ENCODE measurements at regions not wholly inside any gene's neighbourhood (a gene's known extent, or its start where the extent isn't known, plus 50 kb on each side); places are given as distances from the start of the nearest gene placed in this dataset.

GRCh38 chr5:2805080-2805479, 53.6 kb upstream of the IRX2 start:
- Histone ChIP-seq H3K4me1 (ENCODE audit: insufficient read depth, poor library complexity, severe bottlenecking) (peaks cover 8% of the 10 kb centered on the region), H3K36me3 (ENCODE audit: low read depth) (no peaks in the 10 kb centered on the region), H3K27ac (ENCODE audit: poor library complexity, severe bottlenecking) (no peak overlapping the region), H3K9me3 (ENCODE audit: severe bottlenecking) (no peaks in the 10 kb centered on the region), H3K27me3 (ENCODE audit: insufficient read depth, poor library complexity, severe bottlenecking) (no peaks in the 10 kb centered on the region), H3K4me3 (ENCODE audit: severe bottlenecking) (no peak overlapping the region)
- TF ChIP-seq CTCF (IDR thresholded peaks at IDR 0.05; ENCODE audit: poor library complexity, severe bottlenecking), result no peak
- DNase-seq (ENCODE audit: low spot score) (no peak), ATAC-seq (ENCODE audit: low read depth) (no peak)

GRCh38 chr5:2803751-2804150, 52.3 kb upstream of the IRX2 start:
- H3K4me1 ChIP-seq (ENCODE audit: insufficient read depth, poor library complexity, severe bottlenecking), result peaks cover 8% of the 10 kb centered on the region
- DNase-seq (ENCODE audit: low spot score), result no peak
- no peak for TF ChIP-seq CTCF (IDR thresholded peaks at IDR 0.05; ENCODE audit: poor library complexity, severe bottlenecking)
- no peaks in the 10 kb centered on the region for H3K27me3 ChIP-seq (ENCODE audit: insufficient read depth, poor library complexity, severe bottlenecking)
- H3K36me3 ChIP-seq (ENCODE audit: low read depth), result no peaks in the 10 kb centered on the region
- H3K4me3 ChIP-seq (ENCODE audit: severe bottlenecking), result no peak overlapping the region
- ATAC-seq (ENCODE audit: low read depth), result no peak
- H3K27ac ChIP-seq (ENCODE audit: poor library complexity, severe bottlenecking), result no peak overlapping the region
- H3K9me3 ChIP-seq (ENCODE audit: severe bottlenecking), result no peaks in the 10 kb centered on the region

- no peak for TF ChIP-seq CTCF (IDR thresholded peaks at IDR 0.05; ENCODE audit: poor library complexity, severe bottlenecking)
Observed at GRCh38 chr5:2802693-2803365, 51.4 kb upstream of the IRX2 start.

GRCh38 chr5:2801577-2802525, 50.4 kb upstream of the IRX2 start:
- Histone ChIP-seq H3K4me1 (ENCODE audit: insufficient read depth, poor library complexity, severe bottlenecking) (peaks cover 13% of the 10 kb centered on the region), H3K9me3 (ENCODE audit: severe bottlenecking) (no peaks in the 10 kb centered on the region), H3K27me3 (ENCODE audit: insufficient read depth, poor library complexity, severe bottlenecking) (no peaks in the 10 kb centered on the region), H3K4me3 (ENCODE audit: severe bottlenecking) (no peak overlapping the region), H3K27ac (ENCODE audit: poor library complexity, severe bottlenecking) (no peak overlapping the region), H3K36me3 (ENCODE audit: low read depth) (no peaks in the 10 kb centered on the region)
- DNase-seq (ENCODE audit: low spot score) (no peak), ATAC-seq (ENCODE audit: low read depth) (no peak)
- TF ChIP-seq CTCF (IDR thresholded peaks at IDR 0.05; ENCODE audit: poor library complexity, severe bottlenecking), result no peak

More at GRCh38 chr5:2802693-2803365, 51.4 kb upstream of the IRX2 start:
- Histone ChIP-seq H3K4me1 (ENCODE audit: insufficient read depth, poor library complexity, severe bottlenecking) (peaks cover 12% of the 10 kb centered on the region), H3K36me3 (ENCODE audit: low read depth) (no peaks in the 10 kb centered on the region), H3K27me3 (ENCODE audit: insufficient read depth, poor library complexity, severe bottlenecking) (no peaks in the 10 kb centered on the region), H3K9me3 (ENCODE audit: severe bottlenecking) (no peaks in the 10 kb centered on the region), H3K4me3 (ENCODE audit: severe bottlenecking) (no peak overlapping the region), H3K27ac (ENCODE audit: poor library complexity, severe bottlenecking) (no peak overlapping the region)
- no peak for ATAC-seq (ENCODE audit: low read depth)
- DNase-seq (ENCODE audit: low spot score), result no peak

Data from RWPE2 (cell line).